RWPE1 (cell line): ENCODE measurements at regions not wholly inside any gene's neighbourhood (a gene's known extent, or its start where the extent isn't known, plus 50 kb on each side); places are given as distances from the start of the nearest gene placed in this dataset.
"Not testable (repeated sequence)": the region's sequence is repeated elsewhere in the genome, so short reads cannot be mapped to it uniquely, and the experiment has no call there.

Experiments used
- CTCF ChIA-PET: fragments of 350-600 bp; sonication (Branson Sonifier 250); formaldehyde crosslinking; extraction: SDS; loops from one replicate; lab custom pipeline; 2021; lab: Yijun Ruan, JAX
- POLR2A ChIA-PET: fragments of 400-600 bp; formaldehyde crosslinking; extraction: SDS; loops from one replicate; lab custom pipeline; 2020; ENCODE audit warnings: antibody characterized with exemption; ENCODE audit not compliant: low non-redundant PET; lab: Yijun Ruan, JAX
- DNase-seq: peaks from one replicate; pipeline ENCODE4 v3.0.0; 2012; ENCODE audit warnings: low spot score
- H3K27ac ChIP-seq: fragments of 450-650 bp; 2 replicates; pipeline ENCODE4 v1.5.1; 2017
- CTCF ChIP-seq: fragments of 450-650 bp; conservative IDR thresholded peaks from 2 replicates; pipeline ENCODE4 v1.5.1; 2017; ENCODE audit warnings: low read depth, mild to moderate bottlenecking

GRCh38 chr6:4340544-4340943, 205.2 kb upstream of the ECI2 start:
- DNase-seq: no peak
- no peak overlapping the region for H3K27ac ChIP-seq
- TF ChIP-seq CTCF: no peak
- POLR2A ChIA-PET: no interaction called here
- CTCF ChIA-PET: no interaction called here

- ChIA-PET POLR2A (no interaction called here), CTCF (interaction anchor here (0.6 kb wide), 1 partner anchor 901 kb away, joined by 3 read pairs; no protein-coding TSS in a partner anchor)
- no peak overlapping the region for H3K27ac ChIP-seq
- no peak for DNase-seq
- no peak for TF ChIP-seq CTCF
These were observed 203.5 kb upstream of the ECI2 start for GRCh38 chr6:4338884-4339283.

GRCh38 chr6:4336778-4337442, 201.5 kb upstream of the ECI2 start:
- H3K27ac ChIP-seq: no peak overlapping the region
- TF ChIP-seq CTCF: no peak
- DNase-seq: no peak
- POLR2A ChIA-PET: no interaction called here
- CTCF ChIA-PET: no interaction called here

- no peak for TF ChIP-seq CTCF
- ChIA-PET CTCF (no interaction called here), POLR2A (no interaction called here)
- no peak for DNase-seq
- H3K27ac ChIP-seq: no peak overlapping the region
These were observed 200.7 kb upstream of the ECI2 start for GRCh38 chr6:4336084-4336483.

- DNase-seq, CTCF ChIA-PET, POLR2A ChIA-PET, H3K27ac ChIP-seq: not testable (repeated sequence)
These were observed 198.9 kb upstream of the ECI2 start for GRCh38 chr6:4334158-4334740.

GRCh38 chr6:4327841-4328240, 192.5 kb upstream of the ECI2 start:
- no peak for TF ChIP-seq CTCF
- ChIA-PET POLR2A (no interaction called here), CTCF (interaction anchor here (0.6 to 0.8 kb wide), 3 partner anchors 28 to 39 kb away, joined by 3 to 5 read pairs (median 3); no protein-coding TSS in a partner anchor)
- no peak for DNase-seq
- H3K27ac ChIP-seq: no peak overlapping the region

- ChIA-PET POLR2A (no interaction called here), CTCF (no interaction called here)
- H3K27ac ChIP-seq: no peak overlapping the region
- TF ChIP-seq CTCF: no peak
- no peak for DNase-seq
These were observed 189.4 kb upstream of the ECI2 start for GRCh38 chr6:4324746-4325145.
